H1 (cell line): ENCODE measurements at regions not wholly inside any gene's neighbourhood (a gene's known extent, or its start where the extent isn't known, plus 50 kb on each side); places are given as distances from the start of the nearest gene placed in this dataset.

ENCODE experiments used
- CTCF ChIA-PET: fragments of 300-600 bp; sonication (Branson Sonifier 250); formaldehyde crosslinking; loops from one replicate; lab custom pipeline; 2021; ENCODE audit not compliant: partially characterized antibody; lab: Charles Lee
- POLR2A ChIA-PET: fragments of 300-600 bp; sonication (Branson Sonifier 250); formaldehyde crosslinking; loops from one replicate; lab custom pipeline; 2021; ENCODE audit warnings: inconsistent platforms; ENCODE audit not compliant: partially characterized antibody; lab: Charles Lee
- DNase-seq, 2 experiments: peaks; one replicate each; pipeline versions ENCODE4 v3.0.0 to v3.0.0-alpha.2; 2010 to 2022; ENCODE audit warnings: low spot score in 2 of 2, low read depth in 1 of 2, mixed read lengths in 1 of 2
- FAIRE-seq: peaks from 2 replicates; lab custom pipeline; 2011; peaks lifted over from hg19 to GRCh38; lab: Jason Lieb, UNC
- H2AFZ ChIP-seq: 2 replicates; pipeline ENCODE4 v1.8.1; 2012; ENCODE audit warnings: low read length, inconsistent platforms
- H2AK5ac ChIP-seq: 2 replicates; pipeline ENCODE4 v1.6.1; 2013; ENCODE audit warnings: low read depth, low read length
- H2BK120ac ChIP-seq: replicated peaks from 2 replicates; pipeline ENCODE3; 2013; ENCODE audit warnings: low read depth, low read length, inconsistent platforms
- H2BK12ac ChIP-seq: 2 replicates; pipeline ENCODE4 v1.6.1; 2013; ENCODE audit warnings: low read depth, low read length
- H2BK15ac ChIP-seq: 2 replicates; pipeline ENCODE4 v1.6.1; 2013; ENCODE audit warnings: low read length
- H2BK20ac ChIP-seq: 2 replicates; pipeline ENCODE4 v1.6.1; 2013; ENCODE audit warnings: low read length
- H2BK5ac ChIP-seq: 2 replicates; pipeline ENCODE4 v1.6.1; 2013; ENCODE audit warnings: low read depth, low read length
- H3K14ac ChIP-seq: 2 replicates; pipeline ENCODE4 v1.6.1; 2013; ENCODE audit warnings: inconsistent platforms; ENCODE audit not compliant: insufficient read length
- H3K18ac ChIP-seq: 2 replicates; pipeline ENCODE4 v1.6.1; 2013; ENCODE audit warnings: low read length; ENCODE audit errors: extremely low read depth
- H3K23ac ChIP-seq: 2 replicates; pipeline ENCODE4 v1.6.1; 2013; ENCODE audit warnings: inconsistent platforms; ENCODE audit not compliant: insufficient read length
- H3K23me2 ChIP-seq: 2 replicates; pipeline ENCODE4 v1.6.1; 2013; ENCODE audit warnings: low read depth, low read length
- H3K27ac ChIP-seq: 2 replicates; pipeline ENCODE4 v1.6.1; 2011; ENCODE audit warnings: low read depth, low read length, inconsistent platforms
- H3K27me3 ChIP-seq, 4 experiments: replicated peaks in 1 of 4; 1 replicate in 1 of 4; 2 replicates in 3 of 4; pipeline versions ENCODE4 v1.6.1 to v1.8.1; 2011 to 2013; ENCODE audit warnings: low read length in 3 of 4, mild to moderate bottlenecking in 3 of 4, inconsistent platforms in 2 of 4, mixed read lengths in 2 of 4, moderate library complexity in 1 of 4; ENCODE audit not compliant: control insufficient read depth in 3 of 4, insufficient read depth in 3 of 4; ENCODE audit errors: extremely low read depth in 1 of 4
- H3K36me3 ChIP-seq, 4 experiments: 2 replicates each; pipeline versions ENCODE4 v1.6.1 to v1.8.1; 2011 to 2013; ENCODE audit warnings: mild to moderate bottlenecking in 4 of 4, low read length in 3 of 4, moderate library complexity in 2 of 4, control low read depth in 1 of 4, inconsistent platforms in 1 of 4; ENCODE audit not compliant: insufficient read depth in 4 of 4, control insufficient read depth in 2 of 4
- H3K4ac ChIP-seq: replicated peaks from 2 replicates; pipeline ENCODE3; 2013; ENCODE audit warnings: low read length, low read depth, mixed read lengths, inconsistent platforms; ENCODE audit not compliant: insufficient read length
- H3K4me1 ChIP-seq, 4 experiments: replicated peaks in 1 of 4; 1 replicate in 1 of 4; 2 replicates in 3 of 4; pipeline versions ENCODE4 v1.6.1 to v1.8.1; 2011 to 2013; ENCODE audit warnings: low read length in 3 of 4, inconsistent platforms in 2 of 4, mixed read lengths in 1 of 4; ENCODE audit not compliant: insufficient read depth in 4 of 4, control insufficient read depth in 3 of 4
- H3K4me2 ChIP-seq, 2 experiments: 2 replicates each; pipeline versions ENCODE4 v1.6.1 to v1.8.1; 2011 to 2013; ENCODE audit warnings: low read depth in 2 of 2, low read length in 2 of 2, control low read depth in 1 of 2, inconsistent platforms in 1 of 2, mild to moderate bottlenecking in 1 of 2; ENCODE audit not compliant: insufficient read depth in 1 of 2
- H3K4me3 ChIP-seq, 4 experiments: fragments of 200-600, 300-600 bp in 1 of 4; sonication (generic), shearing (Covaris generic), sonication (Bioruptor Twin) in 1 of 4; 2 replicates each; pipeline versions ENCODE4 v1.5.1 to v1.8.1; 2011 to 2016; ENCODE audit warnings: low read length in 4 of 4, low read depth in 3 of 4, control low read depth in 2 of 4, inconsistent platforms in 2 of 4, mild to moderate bottlenecking in 2 of 4, mixed read lengths in 1 of 4, moderate library complexity in 1 of 4; ENCODE audit not compliant: insufficient read depth in 2 of 4; ENCODE audit errors: extremely low read depth in 1 of 4
- H3K56ac ChIP-seq: replicated peaks from 2 replicates; pipeline ENCODE3; 2013; ENCODE audit warnings: low read depth, mild to moderate bottlenecking, mixed read lengths, low read length, inconsistent platforms; ENCODE audit not compliant: insufficient read length
- H3K79me1 ChIP-seq: 2 replicates; pipeline ENCODE4 v1.6.1; 2013; ENCODE audit warnings: low read depth, low read length, control low read depth
- H3K79me2 ChIP-seq, 2 experiments: 2 replicates each; pipeline versions ENCODE4 v1.6.1 to v1.8.1; 2012 to 2013; ENCODE audit warnings: low read length in 2 of 2, mild to moderate bottlenecking in 2 of 2, inconsistent platforms in 1 of 2; ENCODE audit not compliant: insufficient read depth in 2 of 2, control insufficient read depth in 1 of 2
- H3K9ac ChIP-seq, 4 experiments: replicated peaks in 1 of 4; 1 replicate in 1 of 4; 2 replicates in 3 of 4; pipeline versions ENCODE4 v1.6.1 to v1.8.1; 2011 to 2013; ENCODE audit warnings: low read depth in 3 of 4, low read length in 3 of 4, control low read depth in 2 of 4, mild to moderate bottlenecking in 2 of 4, moderate library complexity in 2 of 4, inconsistent platforms in 1 of 4; ENCODE audit errors: extremely low read depth in 1 of 4
- H3K9me3 ChIP-seq, 2 experiments: 2 replicates each; pipeline versions ENCODE4 v1.6.1 to v1.8.1; 2012 to 2013; ENCODE audit warnings: mild to moderate bottlenecking in 2 of 2, moderate library complexity in 2 of 2, control low read depth in 1 of 2, inconsistent platforms in 1 of 2, low read depth in 1 of 2, low read length in 1 of 2, mixed read lengths in 1 of 2; ENCODE audit not compliant: insufficient read depth in 2 of 2
- H4K20me1 ChIP-seq, 2 experiments: replicated peaks in 1 of 2; 2 replicates each; pipeline versions ENCODE3 to v1.8.1; 2011 to 2013; ENCODE audit warnings: inconsistent platforms in 2 of 2, low read length in 2 of 2, mild to moderate bottlenecking in 1 of 2; ENCODE audit not compliant: insufficient read depth in 2 of 2, control insufficient read depth in 1 of 2
- H4K5ac ChIP-seq: 2 replicates; pipeline ENCODE4 v1.6.1; 2013; ENCODE audit warnings: low read length, low read depth, mixed read lengths, inconsistent platforms; ENCODE audit not compliant: insufficient read length
- H4K8ac ChIP-seq: 2 replicates; pipeline ENCODE4 v1.8.0; 2013; ENCODE audit warnings: mild to moderate bottlenecking, moderate library complexity, low read length, inconsistent platforms; ENCODE audit not compliant: insufficient read depth; ENCODE audit errors: extremely low read depth
- H4K91ac ChIP-seq: replicated peaks from 2 replicates; pipeline ENCODE3; 2013; ENCODE audit warnings: low read length, mixed read lengths, inconsistent platforms; ENCODE audit not compliant: insufficient read length
- BCL11A ChIP-seq, 2 experiments: IDR thresholded peaks; one replicate each; pipeline ENCODE4 v1.6.1; 2011; ENCODE audit warnings: low read depth in 2 of 2, low read length in 2 of 2, mild to moderate bottlenecking in 2 of 2
- CTBP2 ChIP-seq: IDR thresholded peaks from 2 replicates; pipeline ENCODE4 v1.7.0; 2011; ENCODE audit warnings: borderline replicate concordance, mild to moderate bottlenecking, moderate library complexity, mixed read lengths, low read length; ENCODE audit not compliant: insufficient read depth, insufficient read length
- EZH2 ChIP-seq: fragments of 200-600 bp; sonication (generic); IDR thresholded peaks from 2 replicates; pipeline ENCODE4 v1.7.1; 2012; ENCODE audit warnings: low read depth, mild to moderate bottlenecking, moderate library complexity, low read length, inconsistent platforms; ENCODE audit not compliant: severe bottlenecking
- JUN ChIP-seq: IDR thresholded peaks from 2 replicates; pipeline ENCODE4 v1.6.1; 2011; ENCODE audit warnings: low read depth, mild to moderate bottlenecking, improper control_type of control experiment, low read length
- MAFK ChIP-seq: IDR thresholded peaks from 2 replicates; pipeline ENCODE4 v1.6.1; 2012; ENCODE audit warnings: low read depth, mild to moderate bottlenecking, improper control_type of control experiment, low read length
- NRF1 ChIP-seq: IDR thresholded peaks from 2 replicates; pipeline ENCODE4 v1.6.1; 2011; ENCODE audit warnings: mild to moderate bottlenecking, low read depth, low read length, improper control_type of control experiment
- PHF8 ChIP-seq: fragments of 200-600 bp; sonication (generic); conservative IDR thresholded peaks from 2 replicates; pipeline ENCODE4 v1.7.1; 2012; ENCODE audit warnings: low read depth, mild to moderate bottlenecking, inconsistent platforms, low read length, moderate library complexity
- POLR2AphosphoS5 ChIP-seq: IDR thresholded peaks from 2 replicates; pipeline ENCODE4 v1.6.1; 2011; ENCODE audit warnings: low read depth, low read length
- RBBP5 ChIP-seq: IDR thresholded peaks from 2 replicates; pipeline ENCODE4 v1.7.1; 2012; ENCODE audit warnings: low read depth, mild to moderate bottlenecking, inconsistent platforms, low read length, moderate library complexity, borderline replicate concordance
- SIN3A ChIP-seq, 2 experiments: IDR thresholded peaks in 1 of 2; conservative IDR thresholded peaks in 1 of 2; 2 replicates each; pipeline ENCODE4 v1.6.1; 2011 to 2012; ENCODE audit warnings: low read length in 2 of 2, improper control_type of control experiment in 1 of 2, low read depth in 1 of 2, mild to moderate bottlenecking in 1 of 2
- SP2 ChIP-seq: IDR thresholded peaks from 2 replicates; pipeline ENCODE4 v1.6.1; 2012; ENCODE audit warnings: mild to moderate bottlenecking, low read length, inconsistent platforms
- TAF1 ChIP-seq: IDR thresholded peaks from 2 replicates; pipeline ENCODE4 v1.6.1; 2011; ENCODE audit warnings: mild to moderate bottlenecking, low read depth, low read length
- ZNF274 ChIP-seq: IDR thresholded peaks from 2 replicates; pipeline ENCODE4 v1.7.0; 2012; ENCODE audit warnings: low read length, borderline replicate concordance; ENCODE audit errors: extremely low read depth
- WGBS, 2 experiments: shearing (Covaris generic) in 1 of 2; methylation state at CpG; one replicate each; pipeline versions ENCODE4 v1.1.6 to v1.1.7; 2013 to 2015; ENCODE audit warnings: low lambda C conversion rate in 2 of 2, mixed read lengths in 2 of 2, inconsistent platforms in 1 of 2, low coverage in 1 of 2, missing lambda C conversion rate in 1 of 2; ENCODE audit not compliant: insufficient replicate concordance in 2 of 2, insufficient coverage in 1 of 2, insufficient read length in 1 of 2; ENCODE audit errors: extremely low coverage in 1 of 2, missing lambda C conversion rate in 1 of 2; 5-methylcytosine and 5-hydroxymethylcytosine counted together

DNA sequence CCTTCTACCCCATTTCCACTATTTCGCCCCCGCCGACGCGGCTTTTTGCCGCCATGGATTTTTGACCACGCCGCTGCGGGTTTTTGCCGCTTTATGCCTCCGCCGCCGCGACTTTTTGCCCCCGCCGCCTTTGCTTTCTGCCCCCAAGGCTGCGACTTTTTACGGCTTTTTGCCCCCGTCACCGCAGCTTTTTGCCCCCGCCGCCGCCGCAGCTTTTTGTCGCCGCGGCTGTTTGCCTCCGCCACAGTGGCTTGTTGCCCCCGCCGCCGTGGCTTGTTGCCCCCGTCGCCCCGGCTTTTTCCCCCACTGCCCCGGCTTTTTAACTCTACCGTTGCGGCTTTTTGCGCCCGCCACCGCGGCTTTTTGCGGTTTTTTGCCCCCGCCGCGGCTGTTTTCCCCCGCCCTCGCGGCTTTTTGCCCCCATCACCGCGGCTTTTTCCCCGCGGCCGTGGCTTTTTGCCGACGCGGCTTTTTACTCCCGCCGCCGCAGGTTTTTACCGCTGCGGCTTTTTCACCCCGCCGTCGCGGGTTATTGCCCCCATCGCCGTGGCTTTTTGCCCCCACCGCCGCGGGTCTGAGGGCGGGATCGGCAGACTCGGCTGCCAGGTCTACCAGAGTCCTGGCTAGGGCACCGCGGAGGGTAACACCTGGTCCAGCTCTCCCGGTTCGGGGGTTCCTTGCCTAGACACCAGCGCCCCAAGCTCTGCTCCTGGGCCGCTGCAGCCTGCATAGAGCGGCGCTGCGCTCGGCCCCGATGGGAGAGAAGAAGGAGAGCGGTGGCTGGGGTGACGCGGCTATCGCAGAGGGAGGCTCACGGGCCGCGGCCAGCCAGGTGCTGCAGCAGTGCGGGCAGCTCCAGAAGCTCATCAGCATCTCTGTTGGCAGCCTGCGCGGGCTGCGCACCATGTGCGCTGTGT lies 562.7 kb upstream of the WSB1 start:
- CTCF ChIA-PET: no interaction called here
- TF ChIP-seq MAFK (no peak), POLR2AphosphoS5 (no peak), JUN (no peak), NRF1 (no peak), CTBP2 (no peak), RBBP5 (no peak), TAF1 (no peak), SIN3A (conservative IDR thresholded peaks at IDR 0.05 in 1 of 2, IDR thresholded peaks at IDR 0.05 in 1 of 2; ENCODE audit: low read depth in 1 of 2, low read length in 2 of 2) (no peak), SP2 (no peak), BCL11A (IDR thresholded peaks at IDR 0.05; ENCODE audit: low read depth in 2 of 2, low read length in 2 of 2) (no peak), EZH2 (no peak), PHF8 (no peak), ZNF274 (no peak)

More for the DNA sequence above, 562.7 kb upstream of the WSB1 start:
- Histone ChIP-seq H3K4ac (no peak overlapping the region), H3K4me1 (no peaks in the 10 kb centered on the region), H3K14ac (no peak overlapping the region), H3K18ac (no peak overlapping the region), H3K27me3 (no peaks in the 10 kb centered on the region), H3K4me2 (no peak overlapping the region), H4K20me1 (no peaks in the 10 kb centered on the region), H3K27ac (no peak overlapping the region), H2BK20ac (no peak overlapping the region), H3K56ac (no peak overlapping the region), H2BK5ac (no peak overlapping the region), H3K23ac (no peak overlapping the region), H2BK15ac (no peak overlapping the region), H2BK120ac (no peak overlapping the region), H4K5ac (no peak overlapping the region), H2AFZ (no peak overlapping the region), H3K79me2 (no peaks in the 10 kb centered on the region), H3K9ac (no peak overlapping the region), H3K79me1 (no peaks in the 10 kb centered on the region), H3K9me3 (peaks cover 18 to 48% of the 10 kb centered on the region in 2 experiments; a peak in 3 of 4 replicates), H4K8ac (no peak overlapping the region), H2AK5ac (no peak overlapping the region), H3K4me3 (no peak overlapping the region), H3K23me2 (no peaks in the 10 kb centered on the region), H2BK12ac (no peak overlapping the region), H3K36me3 (no peaks in the 10 kb centered on the region), H4K91ac (no peak overlapping the region)
- 97% methylated on average over 59 of the region's 96 CpGs; no CpG with 5 or more reads in 1 of the 2 experiments for WGBS, 2 experiments
- DNase-seq (no peak), FAIRE-seq (no peak)
- POLR2A ChIA-PET: no interaction called here
